ENCODE measurements at regions not wholly inside any gene's neighbourhood (a gene's known extent, or its start where the extent isn't known, plus 50 kb on each side); places are given as distances from the start of the nearest gene placed in this dataset.
"Not testable (repeated sequence)": the region's sequence is repeated elsewhere in the genome, so short reads cannot be mapped to it uniquely, and the experiment has no call there.

GRCh38 chr15:53116915-53117314 is 326.8 kb upstream of the ONECUT1 start:
- H3K4me1 Mint-ChIP-seq, H3K27me3 Mint-ChIP-seq: not testable (repeated sequence)

GRCh38 chr15:53116169-53116568 is 326.0 kb upstream of the ONECUT1 start:
- Mint-ChIP-seq H3K9me3 (ENCODE audit: insufficient read depth) (no peaks in the 10 kb centered on the region), H3K27ac (no peak overlapping the region), H3K27me3 (no peaks in the 10 kb centered on the region), H3K4me3 (no peak overlapping the region), H3K4me1 (no peaks in the 10 kb centered on the region)
- POLR2A ChIA-PET: no interaction called here
- no peak overlapping the region for H3K4me2 ChIP-seq (replicated peaks; ENCODE audit: low read depth, low read length, poor library complexity, severe bottlenecking)
- intact Hi-C loops (cut with micrococcal nuclease): no loop called here
- no peaks in the 10 kb centered on the region for H4K20me1 ChIP-seq (ENCODE audit: control insufficient read depth, insufficient read depth, low read length, poor library complexity, severe bottlenecking)
- H3K27ac ChIP-seq (ENCODE audit: low read length in 2 of 2): no peak overlapping the region
- no peak overlapping the region for H3K9ac ChIP-seq (ENCODE audit: low read length)
- H3K4me3 ChIP-seq (ENCODE audit: control extremely low read depth in 1 of 5, extremely low read depth in 1 of 5, insufficient read depth in 1 of 5, low read depth in 2 of 5, low read length in 4 of 5): no peak overlapping the region
- H3K4me1 ChIP-seq (ENCODE audit: control insufficient read depth in 2 of 2, insufficient read depth in 2 of 2, low read length in 2 of 2): no peaks in the 10 kb centered on the region
- CTCF ChIA-PET: no interaction called here
- no peak overlapping the region for H2AFZ ChIP-seq (ENCODE audit: insufficient read depth, low read depth, low read length, poor library complexity, severe bottlenecking)
- DNase-seq: no peak
- peaks cover 0 to 3% (median 0%) of the 10 kb centered on the region in 3 donors for H3K9me3 ChIP-seq (ENCODE audit: control extremely low read depth in 1 of 3, control insufficient read depth in 2 of 3, insufficient read depth in 1 of 3, low read length in 2 of 3)
- no peak for TF ChIP-seq CTCF (IDR thresholded peaks at IDR 0.05)
- H3K79me2 ChIP-seq (ENCODE audit: control insufficient read depth, insufficient read depth, low read length): no peaks in the 10 kb centered on the region
- H3K36me3 ChIP-seq (replicated peaks in 1 of 2; ENCODE audit: control extremely low read depth in 1 of 2, control insufficient read depth in 1 of 2, extremely low read depth in 1 of 2, insufficient read depth in 2 of 2, low read length in 1 of 2): no peaks in the 10 kb centered on the region
- no peak for ATAC-seq (ENCODE audit: low read depth)
- peaks cover 0 to 4% (median 0%) of the 10 kb centered on the region in 4 experiments for H3K27me3 ChIP-seq (replicated peaks in 1 of 4; ENCODE audit: control extremely low read depth in 1 of 4, control insufficient read depth in 3 of 4, insufficient read depth in 4 of 4, low read length in 3 of 4)

More at GRCh38 chr15:53116915-53117314, 326.8 kb upstream of the ONECUT1 start:
- H3K79me2 ChIP-seq (ENCODE audit: control insufficient read depth, insufficient read depth, low read length); H3K4me3 ChIP-seq (ENCODE audit: control extremely low read depth in 1 of 5, extremely low read depth in 1 of 5, insufficient read depth in 1 of 5, low read depth in 2 of 5, low read length in 4 of 5); H3K4me1 ChIP-seq (ENCODE audit: control insufficient read depth in 2 of 2, insufficient read depth in 2 of 2, low read length in 2 of 2); H3K4me2 ChIP-seq (replicated peaks; ENCODE audit: low read depth, low read length, poor library complexity, severe bottlenecking); H3K9ac ChIP-seq (ENCODE audit: low read length); H3K9me3 ChIP-seq (ENCODE audit: control extremely low read depth in 1 of 3, control insufficient read depth in 2 of 3, insufficient read depth in 1 of 3, low read length in 2 of 3); POLR2A ChIA-PET; intact Hi-C loops (cut with micrococcal nuclease); ATAC-seq (ENCODE audit: low read depth); DNase-seq; H3K9me3 Mint-ChIP-seq (ENCODE audit: insufficient read depth); H3K27ac ChIP-seq (ENCODE audit: low read length in 2 of 2); H3K27ac Mint-ChIP-seq; CTCF ChIA-PET; H3K36me3 ChIP-seq (replicated peaks in 1 of 2; ENCODE audit: control extremely low read depth in 1 of 2, control insufficient read depth in 1 of 2, extremely low read depth in 1 of 2, insufficient read depth in 2 of 2, low read length in 1 of 2); H3K4me3 Mint-ChIP-seq; H2AFZ ChIP-seq (ENCODE audit: insufficient read depth, low read depth, low read length, poor library complexity, severe bottlenecking); H3K27me3 ChIP-seq (replicated peaks in 1 of 4; ENCODE audit: control extremely low read depth in 1 of 4, control insufficient read depth in 3 of 4, insufficient read depth in 4 of 4, low read length in 3 of 4); H4K20me1 ChIP-seq (ENCODE audit: control insufficient read depth, insufficient read depth, low read length, poor library complexity, severe bottlenecking): not testable (repeated sequence)
- peak; percentile 15 for TF ChIP-seq CTCF (IDR thresholded peaks at IDR 0.05)

Measured in B cell (primary cell).